NCI-H1417 (cell line): ENCODE measurements at regions not wholly inside any gene's neighbourhood (a gene's known extent, or its start where the extent isn't known, plus 50 kb on each side); places are given as distances from the start of the nearest gene placed in this dataset.
A peak's percentile ranks its signal among the peaks of the same experiment; 100 is the strongest.

Experiments
- DNase-seq, 3 experiments: peaks; one replicate each; lab custom pipeline; 2025; lab: John Stamatoyannopoulos, UW

DNA sequence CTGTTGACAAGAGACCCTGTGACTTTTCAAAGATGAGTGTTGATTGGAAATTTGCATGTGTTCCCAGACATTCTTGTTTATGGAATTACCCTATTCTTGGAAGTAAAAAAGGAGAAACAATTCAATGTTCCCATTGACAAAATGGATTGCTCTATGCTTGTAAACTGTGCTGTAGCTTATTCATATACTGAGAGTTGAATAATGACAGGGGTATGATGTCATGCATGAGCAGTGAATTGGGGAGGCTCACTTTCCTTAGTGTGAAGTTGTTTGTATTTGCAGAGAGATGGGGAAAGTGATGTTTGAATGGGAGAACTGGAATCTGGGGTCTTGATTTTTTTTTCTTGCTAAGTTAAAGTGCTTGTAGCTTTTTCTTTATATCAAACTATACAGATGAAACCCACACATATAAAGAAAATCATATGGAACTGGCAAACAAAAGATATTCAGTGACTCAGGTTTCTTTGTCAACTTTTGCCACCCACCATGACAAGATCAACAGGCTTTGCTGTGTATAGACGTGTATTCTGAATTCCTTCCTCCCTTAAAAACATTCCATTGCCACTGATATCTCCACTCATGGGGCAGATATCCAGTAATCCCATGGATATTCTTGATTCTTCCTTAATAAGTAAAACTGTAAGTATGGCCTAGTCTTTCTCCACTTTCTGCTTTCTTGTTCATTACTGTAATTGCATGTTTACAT, 97.8 kb upstream of the JAG1 start:
- peak in 1 of 3 experiments; percentile 18 for DNase-seq

DNA sequence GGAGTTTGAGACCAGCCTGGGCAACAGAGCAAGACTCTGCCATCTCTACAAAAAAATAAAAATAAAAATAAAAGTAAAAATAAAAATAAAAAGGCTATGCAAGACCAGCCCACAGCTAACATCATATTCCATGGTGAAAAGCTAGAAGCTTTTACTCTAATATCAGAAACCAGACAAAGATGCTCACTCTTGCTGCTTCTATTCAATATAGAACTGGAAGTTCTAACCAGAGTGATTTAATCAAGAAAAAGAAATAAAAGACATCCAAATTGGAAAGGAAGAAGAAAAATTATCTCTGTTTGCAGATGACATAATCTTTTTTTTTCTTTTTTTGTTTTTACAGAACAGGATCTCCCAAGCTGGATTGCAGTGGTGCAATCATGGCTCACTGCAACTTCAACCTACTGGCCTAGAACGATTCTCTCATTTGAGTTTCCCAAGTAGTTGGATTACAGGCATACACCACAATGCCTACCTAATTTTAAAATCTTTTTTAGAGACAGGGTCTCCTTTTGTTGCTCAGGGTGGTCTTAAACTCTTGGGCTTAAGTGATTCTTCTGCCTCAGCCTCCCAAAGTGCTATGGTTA, 100.7 kb upstream of the JAG1 start:
- no peak for DNase-seq

DNA sequence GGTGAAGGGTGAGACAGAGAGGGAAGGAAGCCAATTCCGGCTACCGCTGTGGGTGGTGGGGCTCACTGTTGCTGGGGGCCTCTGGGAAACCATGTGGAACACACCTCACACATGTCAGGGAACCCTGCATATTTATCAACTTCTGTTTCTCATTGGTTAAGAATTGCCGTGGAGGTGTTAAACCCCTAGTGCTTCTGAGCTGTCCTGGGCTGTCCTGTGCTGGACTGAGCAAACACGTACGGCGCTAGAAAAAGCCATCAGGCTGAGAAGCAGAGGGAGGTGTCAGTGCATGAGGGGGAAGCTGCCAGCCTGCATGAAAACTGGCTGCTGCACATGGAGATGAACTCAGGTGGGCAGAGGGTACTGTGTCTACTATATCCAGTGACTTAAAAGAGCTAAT, 103.9 kb upstream of the JAG1 start:
- DNase-seq: no peak

DNA sequence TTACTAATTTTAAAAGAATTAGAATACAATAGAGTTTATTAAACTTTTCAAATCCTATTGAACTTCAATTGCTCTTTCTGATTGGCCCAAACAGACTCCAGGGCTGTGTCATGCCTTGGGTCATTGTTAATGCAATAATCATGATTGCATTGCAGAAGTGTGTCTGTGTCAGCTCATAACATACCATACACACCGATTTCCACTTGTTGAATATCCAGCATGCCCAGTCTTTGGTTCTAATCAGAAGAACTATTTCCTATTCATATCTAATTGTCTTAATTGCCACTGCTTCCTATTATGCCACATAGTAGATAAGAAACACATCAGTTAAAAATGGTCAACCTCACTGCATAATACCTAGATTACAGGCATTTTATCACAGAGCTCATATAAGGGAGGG, 106.1 kb upstream of the JAG1 start:
- no peak for DNase-seq

DNA sequence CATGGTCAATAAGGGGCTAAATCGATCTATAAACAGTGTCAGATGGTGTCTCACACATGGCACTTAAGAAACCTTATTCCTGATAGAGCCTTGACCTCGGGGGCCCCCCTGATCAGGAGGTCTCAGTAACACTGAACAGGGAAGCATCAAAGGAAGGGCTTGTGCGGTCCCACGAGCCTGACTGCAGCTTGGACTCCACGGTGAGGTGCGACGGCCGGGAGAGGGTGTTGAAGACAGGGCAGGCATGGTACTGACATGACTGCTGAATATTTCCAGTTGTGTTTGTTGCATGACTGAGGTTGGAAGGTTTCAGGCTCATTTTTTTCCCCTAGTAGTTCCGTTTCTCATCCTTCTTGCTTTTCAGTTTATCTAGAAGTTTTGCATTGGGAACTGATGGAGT, 107.1 kb upstream of the JAG1 start:
- DNase-seq: no peak

DNA sequence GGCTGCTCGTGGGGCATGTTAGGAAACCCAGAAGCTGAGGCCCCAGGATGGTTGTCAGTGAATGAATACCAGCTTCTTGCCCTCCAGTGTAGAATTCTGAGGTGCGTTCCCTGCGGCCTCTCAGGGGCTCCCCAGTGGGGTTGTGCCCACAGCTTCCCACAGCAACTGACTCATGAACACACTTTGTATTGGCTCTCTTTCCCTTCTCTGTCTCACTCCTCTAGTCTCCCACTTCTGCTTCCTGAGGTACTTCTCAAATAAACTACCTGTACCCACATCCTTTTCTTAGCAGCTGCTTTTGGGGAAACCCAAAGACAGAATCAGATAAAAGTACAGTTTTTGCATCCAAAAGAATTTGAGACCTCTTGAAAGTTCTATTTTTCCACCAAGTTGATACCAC, 107.7 kb upstream of the JAG1 start:
- DNase-seq: no peak

DNA sequence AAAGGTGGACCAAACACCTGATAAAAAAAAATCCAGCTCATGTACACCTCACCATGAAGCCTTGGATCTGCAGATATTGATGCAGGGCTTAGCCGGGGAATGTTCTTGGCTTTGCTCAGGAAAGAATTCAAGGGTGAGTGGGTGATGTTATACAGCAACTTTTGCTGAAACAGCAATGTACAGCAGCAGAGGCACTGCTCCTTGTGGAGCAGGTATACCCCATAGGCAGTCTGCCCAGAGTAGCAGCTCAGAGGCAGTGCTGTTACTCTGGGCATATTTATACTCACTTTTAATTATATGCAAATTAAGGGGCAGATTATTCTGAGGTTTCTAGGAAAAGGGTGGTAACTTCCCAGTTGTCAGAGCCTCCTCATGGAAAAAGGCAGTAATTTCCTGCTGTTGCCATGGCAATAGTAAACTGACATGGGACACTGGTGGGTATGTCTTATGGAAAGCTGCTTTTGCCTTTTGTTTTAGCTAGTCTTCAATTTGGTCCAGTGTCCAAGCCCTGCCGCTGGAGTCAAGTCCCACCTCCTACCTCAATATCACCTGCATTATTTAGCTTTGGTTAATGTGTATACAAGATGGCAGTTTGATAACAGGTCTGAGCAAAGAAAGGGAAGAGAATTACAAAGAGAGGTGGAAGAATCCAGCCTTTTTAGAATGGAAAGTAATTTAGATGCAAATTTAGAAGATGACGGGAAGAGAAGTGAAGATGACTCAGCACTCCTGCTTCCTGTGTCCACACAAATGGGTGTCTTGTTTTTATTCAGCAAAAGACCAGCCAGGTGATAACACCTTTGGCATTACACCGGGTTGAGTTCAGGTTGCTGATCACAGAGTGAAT, 110.1 kb upstream of the JAG1 start:
- peak in 2 of 3 experiments; percentile 52 to 62 for DNase-seq

DNA sequence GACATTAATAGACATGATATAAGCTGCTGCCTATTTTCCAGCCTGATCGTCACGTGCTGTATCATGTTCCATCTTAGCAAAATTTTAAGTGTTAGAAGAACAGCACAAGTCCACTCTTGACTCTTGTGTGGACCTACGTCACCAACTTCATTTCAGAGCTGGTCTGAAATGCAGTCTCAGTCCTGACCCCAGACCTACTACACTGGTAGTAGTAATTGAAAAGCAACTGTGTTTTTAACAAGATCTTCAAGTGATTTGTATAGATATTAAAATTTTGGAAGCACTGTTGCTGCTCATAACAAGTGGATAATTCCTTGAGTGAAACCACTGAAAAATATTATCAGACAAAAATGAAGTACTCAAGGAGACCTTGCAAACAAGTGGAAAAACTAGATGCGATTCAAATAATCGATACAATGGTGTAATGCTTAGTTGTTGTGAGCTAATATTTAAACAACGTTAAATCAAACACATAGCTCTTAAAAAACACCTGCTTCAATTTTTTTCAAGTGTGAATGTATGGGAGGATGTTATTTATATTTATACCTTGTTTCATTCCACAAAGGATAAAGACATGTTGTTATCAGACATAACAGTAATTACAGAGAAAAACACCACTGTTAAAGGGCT, 110.9 kb upstream of the JAG1 start:
- peak in 2 of 3 experiments; percentile 52 to 75 for DNase-seq

DNA sequence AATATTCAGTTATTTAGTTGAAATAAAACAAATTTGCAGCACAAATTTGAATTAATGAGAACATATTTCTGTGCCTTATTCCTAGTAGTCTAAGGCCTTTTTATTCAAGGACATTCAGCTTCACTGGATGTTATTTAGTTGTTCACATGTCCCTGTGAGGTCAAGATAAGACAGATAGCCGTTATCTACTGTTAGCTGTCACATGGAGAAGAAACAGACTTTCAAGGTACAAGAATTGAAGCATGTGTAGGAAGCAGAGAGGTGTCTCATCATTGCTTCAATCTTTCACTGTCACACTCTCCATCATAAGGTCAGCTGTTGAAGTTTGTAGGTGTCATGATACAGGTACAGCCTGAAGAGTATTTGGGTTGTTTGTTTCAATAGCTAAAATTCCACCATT, 112.9 kb upstream of the JAG1 start:
- no peak for DNase-seq

DNA sequence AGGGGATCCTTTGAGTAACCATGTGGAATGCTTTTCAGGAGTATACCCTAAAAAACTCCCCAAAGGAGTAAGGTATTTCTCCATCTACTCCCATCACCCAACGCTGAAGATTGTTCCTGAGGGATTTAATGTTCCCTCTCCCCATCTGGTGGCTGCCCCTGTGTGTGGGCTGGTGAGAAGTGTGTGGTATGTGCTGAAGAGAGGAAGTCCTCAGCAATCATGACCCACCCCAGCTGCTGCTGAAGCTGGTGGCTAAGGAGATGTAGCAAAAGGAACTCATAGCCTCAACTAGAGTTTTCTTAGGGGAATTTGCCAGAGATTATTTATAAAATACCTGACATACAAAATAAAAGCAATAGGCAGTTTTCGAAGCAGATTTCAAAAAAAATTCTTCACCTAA, 114.3 kb upstream of the JAG1 start:
- no peak for DNase-seq

DNA sequence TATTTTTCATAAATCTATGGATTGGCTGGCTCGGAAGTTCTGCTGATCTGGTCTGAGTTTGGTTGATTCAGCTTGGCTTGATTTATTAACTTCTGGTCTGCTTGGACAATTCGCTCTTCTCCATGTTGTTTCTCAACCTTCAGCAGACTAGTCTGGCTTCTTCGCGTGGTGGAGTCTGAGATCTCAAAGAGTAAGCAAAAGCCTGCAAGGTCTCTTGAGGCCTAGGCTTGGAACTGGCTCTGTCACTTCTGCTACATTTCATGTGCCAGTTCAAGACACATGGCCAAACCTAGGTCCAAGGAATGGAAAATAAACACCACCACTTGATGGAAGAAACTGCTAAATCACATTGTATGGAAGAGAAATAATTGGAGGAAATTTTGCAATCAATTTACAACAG, 115.1 kb upstream of the JAG1 start:
- no peak for DNase-seq

DNA sequence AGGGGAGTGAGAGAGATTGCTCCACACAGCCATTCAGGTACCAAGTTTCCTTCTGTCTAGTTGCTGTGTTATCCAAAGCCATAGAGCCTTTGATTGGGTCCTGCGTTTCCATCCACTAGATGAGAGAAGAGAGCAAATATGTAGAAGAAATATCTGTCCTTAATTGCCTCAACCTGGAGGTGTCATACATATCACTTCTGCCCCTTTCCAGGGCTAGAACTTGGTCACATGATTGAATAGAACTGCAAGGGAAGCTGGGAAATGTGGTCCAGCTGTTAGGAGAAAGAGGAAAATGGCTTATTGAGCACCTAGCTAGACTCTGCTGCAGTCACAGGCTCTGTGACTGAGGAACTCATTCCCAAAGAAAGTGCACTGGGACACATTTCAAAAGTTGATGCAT, 115.6 kb upstream of the JAG1 start:
- no peak for DNase-seq

DNA sequence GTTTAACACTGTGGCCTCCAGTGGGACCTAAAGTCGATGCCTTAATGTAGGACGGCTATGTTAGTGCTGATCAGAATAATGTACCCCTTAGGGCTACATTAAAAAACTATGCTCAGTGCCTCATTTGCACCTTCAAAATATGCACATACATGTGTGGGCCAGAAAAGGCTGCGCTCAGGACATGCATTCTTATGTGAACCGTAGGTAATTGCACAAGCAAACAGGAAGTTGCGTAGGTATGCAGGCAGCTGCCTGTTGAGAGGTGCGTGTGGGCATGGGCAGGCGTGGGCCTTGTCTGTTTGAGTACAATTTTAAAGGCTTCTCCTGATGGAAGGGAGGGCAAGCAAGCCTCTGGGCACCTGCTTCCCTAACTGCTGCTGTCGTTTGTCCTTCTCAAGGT, 116.2 kb upstream of the JAG1 start:
- DNase-seq: peak in 2 of 3 experiments; percentile 16 to 53

DNA sequence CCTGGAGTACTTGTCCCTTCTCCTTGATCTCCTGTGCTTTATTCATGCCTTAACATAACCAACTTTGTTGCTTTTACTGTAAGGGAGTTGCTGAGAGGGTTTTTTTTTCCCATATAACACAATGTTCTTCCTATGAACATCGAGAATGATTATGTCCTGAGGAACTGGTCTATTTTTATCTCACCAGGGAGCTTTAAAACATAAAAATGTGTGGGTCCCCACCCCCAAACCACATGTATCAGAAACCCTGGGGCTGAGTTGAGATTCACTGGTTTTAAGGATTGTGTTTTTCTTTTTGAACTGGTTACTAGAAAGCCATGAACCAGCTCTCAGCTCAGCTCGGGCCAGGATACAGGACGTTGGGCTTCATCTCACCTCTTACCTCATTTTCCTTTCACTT, 118.5 kb upstream of the JAG1 start:
- no peak for DNase-seq

DNA sequence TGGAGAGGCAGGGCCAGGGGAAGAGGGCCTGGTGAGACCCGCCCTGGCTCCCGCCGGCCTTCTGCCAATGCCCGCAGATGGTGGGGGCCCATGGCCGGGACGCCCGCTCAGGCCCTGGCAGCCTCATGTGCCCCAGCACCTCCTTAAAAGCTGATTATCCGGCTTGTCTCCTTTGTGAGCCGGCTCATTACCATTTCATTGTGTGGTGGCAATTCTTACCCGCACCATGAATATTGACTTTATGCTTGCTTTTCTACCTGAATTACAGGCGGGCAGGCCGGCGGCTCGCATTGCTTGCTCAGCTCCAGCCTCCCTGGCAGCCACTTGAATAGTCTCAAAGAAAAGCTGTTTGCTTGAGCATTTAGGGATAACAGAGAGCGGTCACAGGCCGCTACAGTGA, 120.0 kb upstream of the JAG1 start:
- peak; percentile 38 to 72 (median 70) for DNase-seq

DNA sequence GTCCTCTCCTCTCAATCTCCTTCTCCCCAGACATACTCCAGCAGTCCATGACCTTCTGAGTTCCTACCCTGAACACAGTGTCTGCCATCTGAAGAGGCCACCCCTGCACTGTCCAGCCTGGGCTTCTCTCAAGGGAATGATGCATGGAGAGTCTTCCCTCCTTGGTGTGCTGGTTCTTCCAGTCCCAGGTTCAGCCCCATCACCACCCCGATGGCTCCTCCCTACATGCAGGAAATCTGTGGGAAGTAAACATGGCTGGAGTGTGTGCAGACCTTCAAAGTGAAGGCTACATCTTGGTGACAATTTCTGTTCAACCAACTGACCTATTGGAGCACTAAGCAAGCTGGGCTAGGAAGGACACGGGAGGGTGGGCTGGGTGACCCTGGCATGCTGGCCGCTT, 121.0 kb upstream of the JAG1 start:
- no peak for DNase-seq

DNA sequence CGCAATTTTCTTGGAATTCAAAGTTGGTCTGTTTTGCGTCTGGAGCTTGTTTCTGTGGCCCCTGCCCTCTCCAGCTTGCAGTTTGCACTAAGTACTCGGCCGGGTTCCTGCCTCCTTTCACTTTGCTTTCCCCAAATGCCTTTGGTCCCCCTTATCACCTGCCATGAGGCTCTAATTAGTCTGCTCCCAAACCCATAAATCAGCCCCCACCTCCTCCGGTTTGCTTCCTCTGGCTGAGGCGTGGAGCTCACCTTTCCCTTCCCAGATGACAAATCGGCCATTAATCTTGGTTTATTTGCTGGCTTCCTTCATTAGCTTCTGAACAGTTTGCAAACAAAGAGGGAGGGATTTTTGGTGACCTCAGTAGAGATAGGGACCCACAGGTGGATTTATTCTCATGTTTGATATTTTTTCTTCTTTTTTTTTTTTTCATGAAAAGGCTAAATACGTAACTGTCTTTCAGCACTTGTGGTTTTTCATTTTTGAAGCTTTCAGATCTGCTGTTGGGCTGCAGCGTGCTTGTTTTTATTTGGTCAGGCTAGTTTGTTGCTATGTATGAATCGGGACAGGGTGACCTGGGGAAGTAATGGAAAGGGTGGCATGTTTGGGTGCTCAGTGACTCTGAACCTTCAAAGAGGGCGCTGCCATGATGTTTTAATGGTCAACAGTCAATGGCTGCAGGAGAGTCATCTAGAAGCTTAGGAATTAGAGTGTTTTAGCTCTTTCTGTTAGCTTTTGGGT, 121.7 kb upstream of the JAG1 start:
- peak in 2 of 3 experiments; percentile 28 to 75 for DNase-seq

DNA sequence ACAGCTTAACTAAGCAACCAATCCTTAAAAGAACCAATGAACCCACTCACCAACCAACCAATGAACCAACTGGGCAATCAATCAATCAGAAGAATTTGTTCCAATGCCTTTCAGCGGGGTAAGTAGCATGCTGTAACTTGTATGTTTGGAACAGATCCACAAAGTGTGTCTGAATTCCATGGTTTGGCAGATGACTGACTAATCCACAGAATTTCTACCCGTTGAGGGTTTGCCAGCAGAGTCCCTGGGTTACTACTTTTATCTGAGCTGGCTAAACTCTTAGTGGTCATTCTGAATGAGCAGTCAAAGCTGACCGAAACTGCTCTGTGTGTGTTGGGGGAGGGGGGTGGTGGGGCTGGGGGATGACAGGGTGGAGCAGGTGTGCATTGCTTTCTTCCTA, 125.0 kb upstream of the JAG1 start:
- no peak for DNase-seq

DNA sequence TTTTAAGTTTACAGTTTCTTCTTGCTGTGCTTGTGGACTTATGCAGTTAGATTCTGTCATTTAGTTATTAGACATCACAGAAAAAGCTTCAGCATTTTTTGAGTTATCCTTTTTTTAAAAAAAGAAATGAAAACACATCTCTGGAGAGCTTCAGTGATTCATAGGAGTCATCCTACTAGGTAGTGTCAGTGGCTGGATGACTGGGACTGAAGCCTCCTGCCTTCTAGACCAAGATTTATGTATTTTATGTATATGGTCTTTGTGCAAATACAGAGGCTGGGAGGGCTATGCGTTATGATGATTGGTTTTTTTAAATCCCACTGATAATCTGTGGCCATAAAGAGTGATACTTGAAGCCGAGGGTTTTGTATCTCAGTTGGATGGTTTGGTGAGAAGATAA, 125.9 kb upstream of the JAG1 start:
- no peak for DNase-seq

DNA sequence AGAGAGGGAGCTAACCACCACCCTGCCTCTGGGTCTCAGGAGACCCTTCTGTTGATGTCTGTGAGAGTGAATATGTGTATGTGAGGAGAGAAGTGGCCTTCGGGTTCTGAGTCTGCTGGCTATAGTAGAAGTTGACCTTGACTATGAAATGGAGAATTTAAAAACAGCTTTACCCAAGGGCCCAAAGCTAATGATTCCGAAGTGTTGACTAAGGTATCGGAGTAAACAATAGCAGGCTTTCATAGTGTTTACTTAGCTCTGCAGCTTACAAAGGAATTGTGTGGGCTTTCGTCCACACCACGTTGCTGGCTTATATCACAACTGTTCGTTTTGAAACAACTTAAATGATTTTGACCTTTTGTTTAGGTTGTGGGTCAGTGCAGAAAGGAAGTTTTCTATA, 126.5 kb upstream of the JAG1 start:
- DNase-seq: peak in 2 of 3 experiments; percentile 21 to 62

DNA sequence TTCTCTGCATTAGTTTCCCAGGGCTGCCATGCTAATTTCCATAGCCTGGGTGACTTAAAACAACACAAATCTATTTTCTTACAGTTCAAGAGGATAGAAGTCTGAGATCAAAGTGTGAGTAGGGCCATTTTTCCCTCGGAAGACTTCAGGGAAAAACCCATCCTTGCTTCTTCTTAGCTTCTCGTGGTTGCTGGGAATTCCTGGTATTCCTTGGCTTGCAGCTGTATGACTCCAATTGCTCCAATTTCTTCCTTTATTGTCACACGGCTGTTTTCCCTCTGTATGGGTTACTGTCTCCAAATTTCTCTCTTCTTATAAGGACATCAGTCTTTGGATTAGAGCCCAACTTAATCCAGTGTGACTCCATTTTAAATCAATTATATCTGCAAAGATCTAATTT, 128.4 kb upstream of the JAG1 start:
- no peak for DNase-seq

DNA sequence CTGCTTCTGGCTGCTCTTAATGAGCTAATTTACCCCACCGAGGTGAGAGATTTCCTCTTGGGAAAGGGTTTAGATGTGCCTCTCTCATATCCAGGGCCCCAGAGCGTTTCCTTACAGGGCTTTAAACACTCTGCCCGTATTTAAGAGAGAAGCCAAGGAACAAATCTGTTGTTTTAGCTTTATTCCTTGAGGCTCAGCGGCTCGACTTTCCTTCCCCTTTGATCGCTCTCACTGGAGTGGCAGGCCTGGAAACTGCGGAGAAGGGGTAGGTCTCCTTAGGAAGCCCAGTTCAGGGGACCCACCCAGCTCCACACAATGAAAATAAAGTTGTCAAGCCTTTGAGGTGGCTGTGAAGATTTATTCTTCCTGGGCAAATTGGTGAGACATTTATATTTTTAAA, 132.0 kb upstream of the JAG1 start:
- DNase-seq: no peak
